OCI-LY7 (cell line): ENCODE measurements at regions not wholly inside any gene's neighbourhood (a gene's known extent, or its start where the extent isn't known, plus 50 kb on each side); places are given as distances from the start of the nearest gene placed in this dataset.

Experiments used
- BruUV-seq: library from RNA; stranded (reverse); fragments of 400-500 nt; replicated peaks from 2 replicates; lab custom pipeline; 2021; lab: Mats Ljungman, UMichigan
- CTCF ChIA-PET: fragments of 300-600 bp; sonication (Branson Sonifier 250); formaldehyde crosslinking; loops from one replicate; lab custom pipeline; 2022; ENCODE audit warnings: antibody characterized with exemption; ENCODE audit not compliant: unreplicated experiment; lab: Charles Lee
- POLR2A ChIA-PET: fragments of 300-600 bp; sonication (Branson Sonifier 250); formaldehyde crosslinking; loops from one replicate; lab custom pipeline; 2022; ENCODE audit warnings: antibody characterized with exemption; lab: Charles Lee
- DNase-seq: peaks from one replicate; pipeline ENCODE4 v3.0.0-alpha.2; 2015; ENCODE audit warnings: low spot score
- H2AFZ ChIP-seq: fragments of 200-600 bp; sonication (generic), shearing (Covaris generic); 2 replicates; pipeline ENCODE4 v1.6.1; 2014; ENCODE audit warnings: mild to moderate bottlenecking, antibody characterized with exemption, low read length, moderate library complexity
- H3K27ac ChIP-seq: fragments of 200-600 bp; sonication (generic); 2 replicates; pipeline ENCODE4 v1.5.1; 2014; ENCODE audit warnings: mixed run types, low read depth, mild to moderate bottlenecking, moderate library complexity, low read length, inconsistent platforms; ENCODE audit not compliant: poor library complexity, severe bottlenecking
- H3K36me3 ChIP-seq: fragments of 200-600 bp; sonication (generic); 2 replicates; pipeline ENCODE4 v1.6.1; 2014; ENCODE audit warnings: mild to moderate bottlenecking, antibody characterized with exemption, low read length, moderate library complexity, mixed read lengths; ENCODE audit not compliant: insufficient read depth
- H3K4me1 ChIP-seq: fragments of 200-600 bp; sonication (generic); 2 replicates; pipeline ENCODE4 v1.5.1; 2014; ENCODE audit warnings: mild to moderate bottlenecking, low read length; ENCODE audit not compliant: insufficient read depth, poor library complexity, severe bottlenecking
- H3K4me2 ChIP-seq: fragments of 200-600 bp; sonication (generic); 2 replicates; pipeline ENCODE4 v1.6.1; 2014; ENCODE audit warnings: mild to moderate bottlenecking, low read length
- H3K4me3 ChIP-seq: fragments of 200-600 bp; sonication (generic); 2 replicates; pipeline ENCODE4 v1.5.1; 2014; ENCODE audit warnings: mild to moderate bottlenecking, low read depth, low read length; ENCODE audit not compliant: poor library complexity, severe bottlenecking
- H3K79me2 ChIP-seq: fragments of 200-600 bp; sonication (generic); 2 replicates; pipeline ENCODE4 v1.6.1; 2016; ENCODE audit warnings: low read depth, mild to moderate bottlenecking, low read length, moderate library complexity, mixed read lengths; ENCODE audit not compliant: insufficient read depth
- H3K9me2 ChIP-seq: fragments of 200-600 bp; sonication (generic); 2 replicates; pipeline ENCODE4 v1.6.1; 2016; ENCODE audit warnings: mild to moderate bottlenecking, low read length, mixed read lengths; ENCODE audit not compliant: insufficient read depth
- H3K9me3 ChIP-seq: fragments of 200-600 bp; sonication (generic); 2 replicates; pipeline ENCODE4 v1.6.1; 2014; ENCODE audit warnings: mild to moderate bottlenecking, mixed run types, low read length, mixed read lengths
- H4K20me1 ChIP-seq: fragments of 200-600 bp; sonication (generic); 2 replicates; pipeline ENCODE4 v1.6.1; 2014; ENCODE audit warnings: mild to moderate bottlenecking, antibody characterized with exemption, low read length, moderate library complexity, mixed read lengths; ENCODE audit not compliant: insufficient read depth
- EZH2phosphoT487 ChIP-seq: fragments of 200-600 bp; sonication (generic); IDR thresholded peaks from 2 replicates; pipeline ENCODE4 v1.6.1; 2018; ENCODE audit warnings: low read depth, borderline replicate concordance, mild to moderate bottlenecking, mixed run types, antibody characterized with exemption, low read length, moderate library complexity, mixed read lengths
- intact Hi-C: fragments of 100-400 bp; cut with micrococcal nuclease; formaldehyde crosslinking; loops from one replicate; pipeline ENCODE4 v1.10.0; 2022; ENCODE audit not compliant: unreplicated experiment
- TF ChIP-seq, protein P1 (sequence below): fragments of 200-600 bp; sonication (generic); conservative IDR thresholded peaks from 2 replicates; pipeline ENCODE4 v1.5.1; 2014; ENCODE audit warnings: mild to moderate bottlenecking, antibody characterized with exemption, low read length, moderate library complexity, mixed read lengths

DNA sequence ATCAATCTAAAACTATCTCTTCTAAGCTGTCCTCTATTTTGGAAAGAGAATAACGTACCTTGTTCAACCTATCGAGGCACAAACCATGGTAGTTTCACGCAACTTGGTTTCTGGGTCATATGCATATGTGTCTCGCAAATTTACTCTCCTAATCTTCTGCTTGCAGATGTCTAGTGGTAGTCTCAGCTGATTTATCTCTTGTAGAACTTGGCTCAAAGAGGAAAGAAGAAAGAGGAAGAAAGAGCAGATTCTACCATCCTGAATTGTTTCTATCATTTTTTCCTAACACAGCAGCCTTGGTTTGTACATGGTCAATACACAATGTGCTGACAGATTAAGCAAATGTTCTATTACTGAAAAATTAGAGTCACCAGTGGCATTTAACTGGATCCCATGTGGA lies 282.3 kb downstream of the SPRY2 start:
- no peaks in the 10 kb centered on the region for H3K4me1 ChIP-seq
- no peak for DNase-seq
- H3K36me3 ChIP-seq = no peaks in the 10 kb centered on the region
- no peak overlapping the region for H3K4me2 ChIP-seq
- CTCF ChIA-PET = no interaction called here
- H4K20me1 ChIP-seq = no peaks in the 10 kb centered on the region
- POLR2A ChIA-PET = no interaction called here
- no peaks in the 10 kb centered on the region for H3K9me3 ChIP-seq
- TF ChIP-seq EZH2phosphoT487 = no peak
- TF ChIP-seq, protein P1, sequence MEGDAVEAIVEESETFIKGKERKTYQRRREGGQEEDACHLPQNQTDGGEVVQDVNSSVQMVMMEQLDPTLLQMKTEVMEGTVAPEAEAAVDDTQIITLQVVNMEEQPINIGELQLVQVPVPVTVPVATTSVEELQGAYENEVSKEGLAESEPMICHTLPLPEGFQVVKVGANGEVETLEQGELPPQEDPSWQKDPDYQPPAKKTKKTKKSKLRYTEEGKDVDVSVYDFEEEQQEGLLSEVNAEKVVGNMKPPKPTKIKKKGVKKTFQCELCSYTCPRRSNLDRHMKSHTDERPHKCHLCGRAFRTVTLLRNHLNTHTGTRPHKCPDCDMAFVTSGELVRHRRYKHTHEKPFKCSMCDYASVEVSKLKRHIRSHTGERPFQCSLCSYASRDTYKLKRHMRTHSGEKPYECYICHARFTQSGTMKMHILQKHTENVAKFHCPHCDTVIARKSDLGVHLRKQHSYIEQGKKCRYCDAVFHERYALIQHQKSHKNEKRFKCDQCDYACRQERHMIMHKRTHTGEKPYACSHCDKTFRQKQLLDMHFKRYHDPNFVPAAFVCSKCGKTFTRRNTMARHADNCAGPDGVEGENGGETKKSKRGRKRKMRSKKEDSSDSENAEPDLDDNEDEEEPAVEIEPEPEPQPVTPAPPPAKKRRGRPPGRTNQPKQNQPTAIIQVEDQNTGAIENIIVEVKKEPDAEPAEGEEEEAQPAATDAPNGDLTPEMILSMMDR = no peak
- H3K27ac ChIP-seq = no peak overlapping the region
- no peak overlapping the region for H3K4me3 ChIP-seq
- no TSS peak for BruUV-seq
- no peak overlapping the region for H2AFZ ChIP-seq
- intact Hi-C loops = no loop called here
- no peaks in the 10 kb centered on the region for H3K9me2 ChIP-seq
- H3K79me2 ChIP-seq = no peaks in the 10 kb centered on the region

DNA sequence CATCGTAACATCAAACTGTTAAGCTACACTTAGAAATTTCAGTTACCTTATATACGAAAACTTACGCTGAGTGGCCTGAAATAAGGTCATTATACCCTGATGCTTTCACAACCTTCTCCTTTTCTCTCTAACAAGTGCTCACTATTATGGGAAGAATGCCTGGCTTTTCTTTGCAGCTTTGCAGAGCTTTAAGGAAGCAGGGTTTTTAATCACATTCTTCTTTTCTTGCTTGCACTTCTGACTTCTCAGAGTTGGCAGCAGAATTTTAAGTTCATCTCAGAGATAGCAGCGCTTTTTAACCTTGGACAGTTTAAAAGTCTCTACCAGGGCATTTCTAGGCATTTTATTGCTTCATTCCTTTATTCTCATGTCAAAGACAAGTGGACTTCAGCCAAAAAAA lies 285.1 kb downstream of the SPRY2 start:
- intact Hi-C loops = no loop called here
- no peaks in the 10 kb centered on the region for H3K79me2 ChIP-seq
- H3K27ac ChIP-seq = no peak overlapping the region
- H3K4me1 ChIP-seq = no peaks in the 10 kb centered on the region
- no peak for DNase-seq
- TF ChIP-seq, protein P1 = no peak
- TF ChIP-seq EZH2phosphoT487 = no peak
- POLR2A ChIA-PET = no interaction called here
- no peak overlapping the region for H3K4me3 ChIP-seq
- no peaks in the 10 kb centered on the region for H4K20me1 ChIP-seq
- no TSS peak for BruUV-seq
- CTCF ChIA-PET = no interaction called here
- H2AFZ ChIP-seq = no peak overlapping the region
- no peaks in the 10 kb centered on the region for H3K36me3 ChIP-seq
- no peaks in the 10 kb centered on the region for H3K9me3 ChIP-seq
- H3K9me2 ChIP-seq = no peaks in the 10 kb centered on the region
- H3K4me2 ChIP-seq = no peak overlapping the region

DNA sequence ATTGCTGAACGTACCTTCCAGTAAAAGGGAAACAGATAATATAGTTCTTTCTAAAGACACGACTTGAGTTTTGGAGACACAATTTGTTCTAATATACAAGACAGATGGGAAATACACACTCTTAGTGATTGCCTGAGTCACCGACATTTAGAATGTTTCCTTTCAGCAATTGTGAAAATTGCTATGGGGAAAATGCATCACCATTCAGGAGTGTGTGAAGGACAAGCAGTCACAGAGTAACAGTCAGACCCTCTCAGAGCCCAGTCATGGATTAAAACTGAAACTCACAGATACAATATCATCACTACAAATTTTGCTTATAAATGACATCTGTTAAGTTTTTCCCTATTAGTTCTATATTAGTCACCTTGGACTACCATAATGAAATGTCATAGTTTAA lies 286.1 kb downstream of the SPRY2 start:
- Histone ChIP-seq H3K9me3 (no peaks in the 10 kb centered on the region), H3K9me2 (no peaks in the 10 kb centered on the region), H4K20me1 (no peaks in the 10 kb centered on the region), H3K4me3 (no peak overlapping the region), H3K4me1 (no peaks in the 10 kb centered on the region), H3K36me3 (no peaks in the 10 kb centered on the region), H3K27ac (no peak overlapping the region), H3K79me2 (no peaks in the 10 kb centered on the region), H3K4me2 (no peak overlapping the region), H2AFZ (no peak overlapping the region)
- TF ChIP-seq, protein P1 = no peak
- no peak for TF ChIP-seq EZH2phosphoT487
- ChIA-PET POLR2A (no interaction called here), CTCF (no interaction called here)
- no peak for DNase-seq
- intact Hi-C loops = no loop called here
- BruUV-seq = no TSS peak
